HG03575 (cell line): ENCODE measurements at regions not wholly inside any gene's neighbourhood (a gene's known extent, or its start where the extent isn't known, plus 50 kb on each side); places are given as distances from the start of the nearest gene placed in this dataset.

Experiments used
- ATAC-seq: cut with Tn5 transposase; IDR thresholded peaks from one replicate; pipeline ENCODE4 v1.9.1; 2021; ENCODE audit not compliant: unreplicated experiment, insufficient number of reproducible peaks, low FRiP score; ENCODE audit errors: extremely low read depth

DNA sequence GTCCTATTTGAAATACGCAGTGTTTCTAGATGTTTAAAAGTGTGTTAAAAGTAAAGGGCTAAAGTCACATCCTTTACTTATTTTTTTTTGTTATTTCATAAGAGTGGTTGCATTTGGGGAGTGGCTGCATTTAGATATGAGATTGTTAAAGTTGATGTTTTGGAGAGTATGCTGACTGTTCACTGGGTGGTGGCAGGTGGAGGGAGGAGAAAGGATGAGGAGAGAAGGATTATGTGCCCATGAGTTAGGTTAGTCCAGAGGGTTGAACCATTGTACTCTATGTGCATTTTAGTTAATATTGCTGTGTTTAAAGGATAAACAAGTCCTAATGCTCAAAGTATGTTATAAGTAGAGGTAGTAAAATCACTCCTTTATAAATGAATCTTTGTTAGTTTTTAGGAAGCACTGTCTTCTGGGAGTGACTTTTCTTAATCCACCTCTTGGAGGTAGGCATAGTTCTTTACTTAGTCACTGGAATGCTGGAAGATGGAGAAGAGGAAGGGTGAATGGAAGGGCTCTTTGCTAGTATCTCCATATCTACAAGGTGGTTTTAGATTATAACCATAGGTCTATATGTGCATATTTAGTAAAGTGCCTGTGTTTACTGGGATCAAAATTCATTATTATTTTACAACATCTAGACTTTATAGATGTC, 332.3 kb downstream of the NPR3 start:
- ATAC-seq = no peak

DNA sequence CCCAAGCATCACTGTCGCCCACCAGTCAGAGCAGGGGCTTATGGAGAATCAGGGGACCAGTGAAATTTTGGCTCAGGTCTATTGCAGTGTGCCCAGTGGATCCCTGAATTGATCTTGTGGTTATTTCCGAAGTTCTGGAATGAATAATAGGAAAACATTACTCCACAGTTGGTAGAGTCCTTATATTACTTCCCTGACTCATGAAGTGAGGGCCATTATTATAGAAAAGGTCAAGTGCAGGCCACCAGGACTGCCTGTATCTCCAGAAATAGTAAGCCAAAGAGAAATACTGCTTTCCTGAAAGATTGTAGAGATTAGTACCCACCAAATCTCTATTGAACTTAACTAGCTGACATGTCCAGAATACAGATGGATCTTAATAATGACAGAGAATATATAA, 335.0 kb downstream of the NPR3 start:
- ATAC-seq = no peak

- ATAC-seq = no peak
Observed at GRCh38 chr5:33048315-33048714, 337.2 kb downstream of the NPR3 start.

DNA sequence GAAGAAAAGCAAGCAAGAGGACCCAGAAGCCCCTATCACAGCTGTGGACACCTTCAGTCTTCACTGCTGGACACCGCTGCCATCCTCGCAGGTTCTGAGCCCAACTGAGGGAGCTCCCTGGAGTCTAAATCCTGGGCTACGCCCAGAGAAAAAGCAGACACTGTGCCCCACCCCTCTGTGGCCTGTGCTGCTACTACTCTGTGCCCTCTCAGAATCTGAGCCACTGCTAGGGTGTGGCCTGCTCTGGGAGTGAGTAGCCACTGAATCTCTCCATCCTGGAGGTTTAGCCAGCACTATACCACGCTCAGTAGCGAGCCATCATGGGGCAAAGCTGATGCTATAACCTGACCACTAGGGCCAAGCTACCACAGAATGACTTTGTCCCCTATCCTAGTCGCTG, 338.2 kb downstream of the NPR3 start:
- ATAC-seq = no peak

DNA sequence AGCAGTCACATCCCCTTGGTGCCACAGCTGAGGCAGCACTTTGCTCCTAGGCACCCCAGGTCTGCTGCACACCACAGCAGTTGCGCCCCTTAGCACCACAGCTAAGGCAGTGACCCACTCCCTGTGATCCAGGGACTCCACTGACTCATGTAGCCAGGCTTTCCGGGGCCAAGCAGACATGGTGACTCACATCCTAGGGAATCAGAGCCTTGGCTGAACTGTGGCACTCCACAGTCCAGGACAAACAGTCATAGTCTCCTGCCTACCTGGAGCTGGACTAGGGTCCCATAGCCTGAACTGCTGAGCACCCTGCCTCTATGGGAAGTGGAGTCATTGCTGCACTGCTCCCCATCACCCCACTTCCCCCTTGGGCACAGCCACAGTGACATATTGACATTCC, 338.7 kb downstream of the NPR3 start:
- ATAC-seq = no peak

- ATAC-seq = no peak
Observed at GRCh38 chr5:33059081-33059480, 348.0 kb downstream of the NPR3 start.

DNA sequence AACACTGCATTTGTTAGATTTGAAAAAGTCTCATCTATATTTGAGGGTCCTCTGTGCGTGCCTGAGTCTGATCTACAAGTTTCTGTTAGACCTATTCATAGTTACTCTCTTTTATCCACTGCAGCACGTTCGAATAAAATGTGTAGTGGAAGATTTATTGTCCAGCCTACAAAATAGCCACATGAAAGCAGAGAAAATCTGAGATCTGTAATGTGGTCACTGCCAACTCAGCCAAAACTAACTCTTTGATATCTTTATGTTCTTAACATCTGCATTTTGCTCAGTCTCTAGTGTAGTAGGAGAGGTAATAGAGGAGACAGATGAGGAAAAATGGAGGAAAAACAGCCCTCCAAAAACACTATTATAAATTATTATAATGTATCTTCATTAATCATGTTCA, 354.0 kb downstream of the NPR3 start:
- no peak for ATAC-seq

GRCh38 chr5:33067291-33067690, 356.2 kb downstream of the NPR3 start:
- ATAC-seq = no peak

DNA sequence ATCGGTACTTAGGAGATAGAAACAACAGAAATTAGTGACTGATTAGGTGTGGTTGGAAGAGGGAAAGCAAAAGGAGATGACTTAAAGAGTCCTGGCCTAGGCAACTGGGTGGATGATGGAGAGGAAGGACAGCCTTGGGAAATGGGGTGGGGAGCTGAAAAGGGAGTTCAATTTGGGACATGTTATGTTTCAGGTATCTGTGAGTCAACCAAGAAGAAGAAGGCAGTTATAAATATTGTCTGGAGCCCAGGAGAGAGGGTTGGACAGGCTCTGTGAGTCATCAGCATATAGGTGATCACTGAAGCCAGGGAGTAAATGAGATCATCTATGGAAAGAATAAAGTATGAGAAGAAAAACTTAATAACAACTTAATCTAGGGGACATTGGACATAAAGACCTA, 357.7 kb downstream of the NPR3 start:
- ATAC-seq = no peak

DNA sequence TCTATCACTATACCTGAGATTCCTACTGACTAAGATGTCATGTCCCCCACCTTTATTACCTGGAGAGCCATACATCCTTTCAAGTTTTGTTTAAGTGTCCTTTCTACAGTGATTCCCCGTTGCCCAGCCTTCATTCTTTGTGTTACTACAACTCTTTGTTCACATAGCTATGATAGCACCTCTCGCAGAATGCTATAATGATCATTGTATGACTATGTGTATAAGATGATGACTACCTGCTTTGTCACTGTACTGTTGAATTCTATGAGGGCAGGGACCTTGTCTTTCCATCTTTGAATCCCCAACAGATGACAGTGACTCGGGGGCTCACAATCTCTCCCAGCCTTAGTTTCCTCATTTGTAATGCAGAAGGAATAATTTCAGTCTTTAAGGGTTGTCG, 361.2 kb downstream of the NPR3 start:
- ATAC-seq = no peak

- ATAC-seq = no peak
Observed at GRCh38 chr5:33072726-33073125, 361.6 kb downstream of the NPR3 start.

DNA sequence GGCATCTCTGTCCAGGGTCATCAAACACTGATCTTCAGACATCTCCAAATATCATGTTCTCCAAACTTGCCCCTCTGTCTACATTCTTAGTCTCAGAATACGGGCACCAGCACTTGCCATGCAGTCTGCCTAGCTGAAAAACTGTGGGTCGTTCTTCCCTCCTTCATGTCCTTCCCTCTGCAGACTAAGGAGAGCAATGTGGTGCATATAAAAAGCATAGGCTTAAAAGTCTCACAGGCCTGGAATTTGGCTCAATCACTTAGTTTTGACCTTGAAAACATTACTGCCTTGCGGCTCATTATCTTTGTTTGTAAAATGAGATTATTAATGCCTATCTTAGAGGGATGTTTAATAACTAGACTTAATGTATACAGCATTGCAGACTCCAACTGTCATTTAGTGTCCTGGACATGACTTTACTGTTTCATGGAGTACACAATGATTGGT, 362.8 kb downstream of the NPR3 start:
- no peak for ATAC-seq

- no peak for ATAC-seq
Observed at GRCh38 chr5:33074548-33074947, 363.4 kb downstream of the NPR3 start.

- no peak for ATAC-seq
Observed at GRCh38 chr5:33075731-33076130, 364.6 kb downstream of the NPR3 start.

DNA sequence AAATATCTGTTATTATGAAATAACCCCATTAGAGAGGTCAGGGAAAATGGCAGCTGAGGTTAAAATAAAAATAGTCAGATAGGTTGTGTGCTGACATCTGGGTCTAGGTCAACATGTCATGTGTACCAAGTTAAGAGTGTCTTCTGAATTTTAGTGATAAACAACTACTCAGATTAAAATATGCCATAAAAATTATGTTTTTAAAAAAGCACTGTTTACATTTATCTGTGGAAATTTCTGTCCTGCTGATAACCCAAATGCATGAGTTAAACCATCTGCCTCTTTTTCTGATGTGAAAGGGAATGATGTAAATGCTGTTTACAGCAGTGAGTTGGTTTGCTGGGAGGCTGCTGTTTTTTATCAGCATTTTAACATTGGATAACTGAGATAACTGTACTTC, 361.2 kb upstream of the TARS1 start:
- no peak for ATAC-seq

- ATAC-seq = no peak
Observed at GRCh38 chr5:33080287-33080686, 360.5 kb upstream of the TARS1 start.

- ATAC-seq = no peak
Observed at GRCh38 chr5:33088176-33088575, 352.6 kb upstream of the TARS1 start.

DNA sequence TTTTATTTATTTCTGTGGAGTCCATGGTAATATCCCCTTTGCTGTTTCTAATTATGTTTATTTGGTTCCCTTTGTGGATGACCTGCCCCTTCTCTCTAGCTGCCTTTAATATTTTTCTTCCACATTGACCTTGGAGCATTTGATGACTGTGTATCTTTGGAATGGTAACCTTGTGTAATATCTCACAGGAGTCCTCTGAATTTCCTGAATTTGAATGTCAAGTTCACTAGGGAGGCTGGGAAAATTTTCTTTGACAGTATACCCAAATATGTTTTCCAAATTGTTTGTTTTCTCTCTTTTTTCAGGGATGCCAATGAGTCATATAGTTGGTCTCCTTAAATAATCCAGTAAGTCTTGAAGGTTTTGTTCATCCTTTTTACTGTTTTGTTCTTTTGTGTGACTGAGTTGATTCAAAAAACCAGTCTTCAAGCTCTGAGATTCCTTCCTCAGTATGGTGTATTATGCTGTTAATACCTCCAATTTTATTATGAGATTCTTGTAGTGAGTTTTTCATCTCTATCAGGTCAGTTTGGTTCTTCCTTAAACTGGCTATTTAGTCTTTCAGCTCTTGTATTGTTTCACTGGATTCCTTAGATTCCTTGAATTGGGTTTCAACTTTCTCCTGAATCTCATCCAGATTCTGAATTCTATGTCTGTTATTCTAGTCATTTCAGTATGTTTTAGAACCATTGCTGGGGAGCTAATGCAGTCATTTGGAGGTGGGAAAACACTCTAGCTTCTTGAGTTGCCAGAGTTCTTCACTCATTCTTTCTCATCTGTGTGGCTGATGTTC, 349.0 kb upstream of the TARS1 start:
- ATAC-seq = no peak

- ATAC-seq = no peak
Observed at GRCh38 chr5:33092719-33093118, 348.0 kb upstream of the TARS1 start.

- ATAC-seq = no peak
Observed at GRCh38 chr5:33102551-33102950, 338.2 kb upstream of the TARS1 start.

- no peak for ATAC-seq
Observed at GRCh38 chr5:33105521-33105941, 335.2 kb upstream of the TARS1 start.
